Neural progenitor cell (in vitro differentiated cells): ENCODE measurements at regions not wholly inside any gene's neighbourhood (a gene's known extent, or its start where the extent isn't known, plus 50 kb on each side); places are given as distances from the start of the nearest gene placed in this dataset.

Source experiments
- DNase-seq: peaks from one replicate; pipeline ENCODE4 v3.0.0-alpha.2; 2016; ENCODE audit warnings: low spot score
- H2AFZ ChIP-seq: fragments of 200-600 bp; sonication (generic); replicated peaks from 2 replicates; pipeline ENCODE4 v1.6.1; 2016; ENCODE audit warnings: antibody characterized with exemption
- H3F3A ChIP-seq: fragments of 200-600 bp; sonication (generic); 2 replicates; pipeline ENCODE4 v1.6.1; 2016; ENCODE audit warnings: antibody characterized with exemption, low read depth
- H3K27ac ChIP-seq: fragments of 200-600 bp; sonication (generic); 2 replicates; pipeline ENCODE4 v1.5.1; 2016; ENCODE audit warnings: mild to moderate bottlenecking
- H3K27me3 ChIP-seq: fragments of 200-600 bp; sonication (generic); 2 replicates; pipeline ENCODE4 v1.6.1; 2016; ENCODE audit warnings: mild to moderate bottlenecking, moderate library complexity
- H3K36me3 ChIP-seq: fragments of 200-600 bp; sonication (generic); 2 replicates; pipeline ENCODE4 v1.5.1; 2016
- H3K4me1 ChIP-seq: fragments of 200-600 bp; sonication (generic); 2 replicates; pipeline ENCODE4 v1.6.1; 2016; ENCODE audit warnings: mixed run types
- H3K4me2 ChIP-seq: fragments of 200-600 bp; sonication (generic); 2 replicates; pipeline ENCODE4 v1.6.1; 2016
- H3K4me3 ChIP-seq: fragments of 200-600 bp; sonication (generic); 2 replicates; pipeline ENCODE4 v1.5.1; 2016
- H3K79me2 ChIP-seq: fragments of 200-600 bp; sonication (generic); 2 replicates; pipeline ENCODE4 v1.6.1; 2016; ENCODE audit warnings: low read depth
- H3K9ac ChIP-seq: fragments of 200-600 bp; sonication (generic); 2 replicates; pipeline ENCODE4 v1.6.1; 2016
- H3K9me3 ChIP-seq: fragments of 200-600 bp; sonication (generic); 2 replicates; pipeline ENCODE4 v1.5.1; 2016; ENCODE audit warnings: low read depth
- H4K20me1 ChIP-seq: fragments of 200-600 bp; sonication (generic); 2 replicates; pipeline ENCODE4 v1.6.1; 2016; ENCODE audit warnings: low read depth
- H3K27ac Mint-ChIP-seq: 3 replicates; pipeline ENCODE4 v1.8.0; 2021; ENCODE audit warnings: mixed read lengths
- H3K27me3 Mint-ChIP-seq: 2 replicates; pipeline ENCODE4 v1.8.0; 2022; ENCODE audit warnings: low read depth, mild to moderate bottlenecking, inconsistent platforms, moderate library complexity, mixed read lengths; ENCODE audit not compliant: insufficient read depth
- H3K36me3 Mint-ChIP-seq: 3 replicates; pipeline ENCODE4 v1.8.0; 2021; ENCODE audit warnings: mixed read lengths
- H3K4me1 Mint-ChIP-seq: 3 replicates; pipeline ENCODE4 v1.8.0; 2021; ENCODE audit warnings: mixed read lengths
- H3K4me3 Mint-ChIP-seq: 3 replicates; pipeline ENCODE4 v1.8.0; 2021; ENCODE audit warnings: mild to moderate bottlenecking, moderate library complexity, mixed read lengths
- H3K9me3 Mint-ChIP-seq: 3 replicates; pipeline ENCODE4 v1.8.0; 2020; ENCODE audit warnings: mixed read lengths
- CTCF ChIP-seq: fragments of 200-600 bp; sonication (generic); IDR thresholded peaks from 2 replicates; pipeline ENCODE4 v1.5.1; 2017; ENCODE audit warnings: antibody characterized with exemption, mild to moderate bottlenecking
- EZH2 ChIP-seq: fragments of 200-600 bp; sonication (generic); IDR thresholded peaks from 2 replicates; pipeline ENCODE4 v1.6.1; 2017; ENCODE audit warnings: antibody characterized with exemption, mild to moderate bottlenecking, moderate library complexity
- EZH2phosphoT487 ChIP-seq: fragments of 200-600 bp; sonication (generic); IDR thresholded peaks from 2 replicates; pipeline ENCODE4 v1.6.1; 2017; ENCODE audit warnings: antibody characterized with exemption

GRCh38 chr15:79194386-79194785 lies 88.1 kb upstream of the ANKRD34C start:
- H3K4me2 ChIP-seq, result no peak overlapping the region
- Mint-ChIP-seq H3K27me3 (peaks cover 9% of the 10 kb centered on the region), H3K27ac (no peak overlapping the region), H3K9me3 (no peaks in the 10 kb centered on the region), H3K4me3 (no peak overlapping the region), H3K4me1 (peaks cover 60% of the 10 kb centered on the region), H3K36me3 (no peaks in the 10 kb centered on the region)
- no peaks in the 10 kb centered on the region for H4K20me1 ChIP-seq
- no peaks in the 10 kb centered on the region for H3K79me2 ChIP-seq
- no peak overlapping the region for H2AFZ ChIP-seq
- no peak for TF ChIP-seq EZH2phosphoT487
- no peak for TF ChIP-seq EZH2
- no peak for TF ChIP-seq CTCF
- H3K9ac ChIP-seq, result no peak overlapping the region
- H3K9me3 ChIP-seq, result no peaks in the 10 kb centered on the region
- H3K27me3 ChIP-seq, result no peaks in the 10 kb centered on the region
- no peak overlapping the region for H3K4me3 ChIP-seq
- no peak for DNase-seq
- H3K36me3 ChIP-seq, result no peaks in the 10 kb centered on the region
- H3F3A ChIP-seq, result no peaks in the 10 kb centered on the region
- no peak overlapping the region for H3K27ac ChIP-seq
- peaks cover 31% of the 10 kb centered on the region for H3K4me1 ChIP-seq

- TF ChIP-seq CTCF (no peak), EZH2 (no peak), EZH2phosphoT487 (no peak)
- H3K27ac ChIP-seq, result no peak overlapping the region
- no peaks in the 10 kb centered on the region for H4K20me1 ChIP-seq
Observed at GRCh38 chr15:79193549-79193948, 89.0 kb upstream of the ANKRD34C start.

GRCh38 chr15:79193103-79193502 lies 89.4 kb upstream of the ANKRD34C start:
- Histone ChIP-seq H3K79me2 (no peaks in the 10 kb centered on the region), H3K9me3 (no peaks in the 10 kb centered on the region), H3F3A (no peaks in the 10 kb centered on the region), H2AFZ (peak overlapping the region; percentile 50), H3K4me1 (peaks cover 31% of the 10 kb centered on the region), H3K27me3 (no peaks in the 10 kb centered on the region), H3K36me3 (no peaks in the 10 kb centered on the region), H3K27ac (no peak overlapping the region), H3K4me2 (no peak overlapping the region), H4K20me1 (no peaks in the 10 kb centered on the region), H3K4me3 (no peak overlapping the region), H3K9ac (no peak overlapping the region)
- H3K27me3 Mint-ChIP-seq, result peaks cover 9% of the 10 kb centered on the region
- H3K4me3 Mint-ChIP-seq, result peak overlapping the region; percentile 28
- no peaks in the 10 kb centered on the region for H3K36me3 Mint-ChIP-seq
- no peaks in the 10 kb centered on the region for H3K9me3 Mint-ChIP-seq
- no peak for DNase-seq
- TF ChIP-seq EZH2phosphoT487, result no peak
- TF ChIP-seq CTCF, result no peak
- peak overlapping the region; percentile 99 for H3K27ac Mint-ChIP-seq
- peaks cover 60% of the 10 kb centered on the region for H3K4me1 Mint-ChIP-seq

More at GRCh38 chr15:79193549-79193948, 89.0 kb upstream of the ANKRD34C start:
- Histone ChIP-seq H3F3A (no peaks in the 10 kb centered on the region), H3K36me3 (no peaks in the 10 kb centered on the region), H3K4me1 (peaks cover 31% of the 10 kb centered on the region), H3K27me3 (no peaks in the 10 kb centered on the region), H3K79me2 (no peaks in the 10 kb centered on the region), H3K9me3 (no peaks in the 10 kb centered on the region), H3K4me2 (no peak overlapping the region), H2AFZ (peak overlapping the region; percentile 50), H3K4me3 (no peak overlapping the region), H3K9ac (no peak overlapping the region)
- Mint-ChIP-seq H3K27me3 (peaks cover 9% of the 10 kb centered on the region), H3K9me3 (no peaks in the 10 kb centered on the region), H3K27ac (peak overlapping the region; percentile 13), H3K4me3 (no peak overlapping the region), H3K36me3 (no peaks in the 10 kb centered on the region), H3K4me1 (peaks cover 60% of the 10 kb centered on the region)
- DNase-seq, result no peak
